Gastroesophageal sphincter (tissue), 4 donors: ENCODE measurements at regions not wholly inside any gene's neighbourhood (a gene's known extent, or its start where the extent isn't known, plus 50 kb on each side); places are given as distances from the start of the nearest gene placed in this dataset.

ENCODE experiments used
- ATAC-seq: fragments of 150-250 bp; one replicate; pipeline ENCODE4 v1.9.1; 2016; ENCODE audit warnings: mild to moderate bottlenecking, moderate library complexity
- H3K27ac ChIP-seq, 4 donors: fragments of 200-600 bp; sonication (generic) in 3 of 4; 1 replicate in 3 of 4; 2 replicates in 1 of 4; pipeline ENCODE4 v1.5.1; 2016 to 2019
- H3K27me3 ChIP-seq: fragments of 200-600 bp; sonication (generic); one replicate; pipeline ENCODE4 v1.5.1; 2019
- H3K36me3 ChIP-seq, 2 donors: fragments of 200-600 bp; sonication (generic); one replicate each; pipeline ENCODE4 v1.5.1; 2019; ENCODE audit warnings: control low read depth in 1 of 2
- H3K4me1 ChIP-seq, 3 donors: fragments of 200-600 bp; sonication (generic); 1 replicate in 2 of 3; 2 replicates in 1 of 3; pipeline ENCODE4 v1.5.1; 2016 to 2019; ENCODE audit warnings: control low read depth in 2 of 3
- H3K4me3 ChIP-seq, 2 donors: fragments of 200-600 bp; sonication (generic); one replicate each; pipeline ENCODE4 v1.5.1; 2019; ENCODE audit warnings: mild to moderate bottlenecking in 1 of 2, moderate library complexity in 1 of 2
- H3K9me3 ChIP-seq, 3 donors: fragments of 200-600 bp; sonication (generic); one replicate each; pipeline ENCODE4 v1.5.1; 2017 to 2019; ENCODE audit warnings: control low read depth in 2 of 3
- EP300 ChIP-seq: sonication (generic); formaldehyde crosslinking; IDR thresholded peaks from one replicate; pipeline ENCODE4 v1.6.1; 2017; ENCODE audit warnings: antibody characterized with exemption, mild to moderate bottlenecking
- POLR2A ChIP-seq, 2 donors: fragments of 450-650 bp; IDR thresholded peaks; one replicate each; pipeline ENCODE4 v1.6.1; 2017; ENCODE audit warnings: antibody characterized with exemption in 2 of 2, mild to moderate bottlenecking in 2 of 2, moderate library complexity in 1 of 2
- POLR2AphosphoS5 ChIP-seq: sonication (generic); formaldehyde crosslinking; IDR thresholded peaks from one replicate; pipeline ENCODE4 v1.6.1; 2017; ENCODE audit warnings: antibody characterized with exemption
- WGBS, 2 donors: methylation state at CpG; one replicate each; pipeline ENCODE4 v1.1.5; 2018; ENCODE audit warnings: low coverage in 1 of 2; 5-methylcytosine and 5-hydroxymethylcytosine counted together
- TF ChIP-seq, protein P1 (sequence below), 4 experiments: fragments of 200-600 bp in 2 of 4; fragments of 450-650 bp in 2 of 4; sonication (generic) in 1 of 4; IDR thresholded peaks; one replicate each; pipeline ENCODE4 v1.5.1; 2017 to 2019; ENCODE audit warnings: antibody characterized with exemption in 4 of 4, mild to moderate bottlenecking in 2 of 4, moderate library complexity in 2 of 4

DNA sequence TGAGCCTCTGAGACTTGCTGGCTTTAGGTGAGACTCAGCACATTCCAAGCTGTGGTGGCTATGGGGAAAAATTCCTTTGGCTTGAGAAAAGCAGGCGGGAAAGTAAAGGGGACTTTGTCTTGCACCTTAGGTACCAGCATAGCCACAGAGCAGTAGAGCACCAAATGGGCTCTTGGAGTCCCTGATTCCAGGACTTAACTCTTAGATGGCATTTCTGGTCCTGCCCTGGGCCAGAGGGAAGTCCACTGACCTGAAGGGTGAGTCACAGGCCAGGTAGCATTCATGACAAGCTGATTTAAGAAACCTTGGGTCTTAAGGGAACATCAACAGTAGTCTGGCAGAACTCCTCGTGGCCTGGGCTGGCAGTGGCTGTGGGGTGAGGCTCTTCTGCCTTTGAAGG lies 344.7 kb downstream of the DUSP10 start:
- TF ChIP-seq EP300: no peak
- TF ChIP-seq, protein P1, sequence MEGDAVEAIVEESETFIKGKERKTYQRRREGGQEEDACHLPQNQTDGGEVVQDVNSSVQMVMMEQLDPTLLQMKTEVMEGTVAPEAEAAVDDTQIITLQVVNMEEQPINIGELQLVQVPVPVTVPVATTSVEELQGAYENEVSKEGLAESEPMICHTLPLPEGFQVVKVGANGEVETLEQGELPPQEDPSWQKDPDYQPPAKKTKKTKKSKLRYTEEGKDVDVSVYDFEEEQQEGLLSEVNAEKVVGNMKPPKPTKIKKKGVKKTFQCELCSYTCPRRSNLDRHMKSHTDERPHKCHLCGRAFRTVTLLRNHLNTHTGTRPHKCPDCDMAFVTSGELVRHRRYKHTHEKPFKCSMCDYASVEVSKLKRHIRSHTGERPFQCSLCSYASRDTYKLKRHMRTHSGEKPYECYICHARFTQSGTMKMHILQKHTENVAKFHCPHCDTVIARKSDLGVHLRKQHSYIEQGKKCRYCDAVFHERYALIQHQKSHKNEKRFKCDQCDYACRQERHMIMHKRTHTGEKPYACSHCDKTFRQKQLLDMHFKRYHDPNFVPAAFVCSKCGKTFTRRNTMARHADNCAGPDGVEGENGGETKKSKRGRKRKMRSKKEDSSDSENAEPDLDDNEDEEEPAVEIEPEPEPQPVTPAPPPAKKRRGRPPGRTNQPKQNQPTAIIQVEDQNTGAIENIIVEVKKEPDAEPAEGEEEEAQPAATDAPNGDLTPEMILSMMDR (IDR thresholded peaks at IDR 0.05): no peak
- TF ChIP-seq POLR2A (IDR thresholded peaks at IDR 0.05): no peak
- TF ChIP-seq POLR2AphosphoS5: no peak
- Histone ChIP-seq H3K4me1 (peaks cover 0 to 20% (median 0%) of the 10 kb centered on the region in 3 donors), H3K36me3 (no peaks in the 10 kb centered on the region), H3K4me3 (no peak overlapping the region), H3K9me3 (no peaks in the 10 kb centered on the region), H3K27ac (no peak overlapping the region), H3K27me3 (no peaks in the 10 kb centered on the region)
- 80 to 93% methylated on average over 1 to 2 of the region's 2 CpGs for WGBS, 2 donors
- ATAC-seq: no peak

DNA sequence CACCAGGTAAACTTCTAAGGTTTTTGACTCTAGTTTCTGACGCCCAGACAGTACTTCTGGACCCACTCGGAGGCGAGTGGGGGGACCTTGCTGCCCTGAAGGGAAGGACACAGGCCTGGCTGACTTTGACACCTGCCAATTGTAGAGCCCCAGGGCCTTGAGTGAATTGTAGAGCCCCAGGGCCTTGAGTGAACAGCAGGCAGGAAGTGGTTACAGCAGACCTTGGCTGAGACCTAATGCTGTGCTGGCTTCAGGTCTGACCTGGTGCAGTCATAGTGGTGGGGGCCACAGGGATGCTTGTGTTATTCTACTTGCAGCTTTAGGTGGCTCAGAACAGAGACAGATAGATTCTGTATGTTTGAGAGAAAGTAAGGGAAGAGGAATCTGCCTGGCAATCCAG lies 344.3 kb downstream of the DUSP10 start:
- H3K4me1 ChIP-seq: peaks cover 0 to 15% (median 0%) of the 10 kb centered on the region in 3 donors
- no peak for ATAC-seq
- no peak overlapping the region for H3K4me3 ChIP-seq
- H3K36me3 ChIP-seq: no peaks in the 10 kb centered on the region
- TF ChIP-seq, protein P1 (IDR thresholded peaks at IDR 0.05): no peak
- TF ChIP-seq POLR2A (IDR thresholded peaks at IDR 0.05) (no peak), EP300 (no peak), POLR2AphosphoS5 (no peak)
- H3K27ac ChIP-seq: no peak overlapping the region
- WGBS, 2 donors: no CpG with 5 or more reads among the region's 3 CpGs
- no peaks in the 10 kb centered on the region for H3K27me3 ChIP-seq
- H3K9me3 ChIP-seq: no peaks in the 10 kb centered on the region

DNA sequence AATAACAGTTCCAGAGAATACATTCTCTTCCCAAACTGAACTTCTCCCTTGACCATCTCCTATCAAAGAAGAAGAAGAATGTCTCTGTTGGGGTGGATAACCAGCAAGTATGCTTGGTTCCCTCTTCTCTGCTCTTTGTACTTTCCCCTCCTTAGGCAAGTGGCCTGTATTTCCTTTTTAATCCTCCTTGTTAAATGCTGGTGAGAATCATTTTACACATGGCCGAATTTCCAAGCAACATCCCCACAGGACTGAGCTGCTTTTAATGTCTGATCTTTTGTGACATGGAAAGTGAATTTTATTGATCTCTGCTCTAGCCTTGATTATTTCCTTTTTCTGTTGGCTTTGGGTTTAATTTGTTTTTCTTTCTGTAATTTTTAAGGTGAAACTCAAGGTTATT lies 336.7 kb downstream of the DUSP10 start:
- 80 to 88% methylated on average over 1 of the region's 1 CpG for WGBS, 2 donors
- Histone ChIP-seq H3K4me1 (no peaks in the 10 kb centered on the region), H3K36me3 (no peaks in the 10 kb centered on the region), H3K27me3 (no peaks in the 10 kb centered on the region), H3K4me3 (no peak overlapping the region), H3K9me3 (no peaks in the 10 kb centered on the region), H3K27ac (no peak overlapping the region)
- ATAC-seq: no peak
- no peak for TF ChIP-seq POLR2A (IDR thresholded peaks at IDR 0.05)
- TF ChIP-seq, protein P1 (IDR thresholded peaks at IDR 0.05): no peak
- TF ChIP-seq POLR2AphosphoS5: no peak
- TF ChIP-seq EP300: no peak

DNA sequence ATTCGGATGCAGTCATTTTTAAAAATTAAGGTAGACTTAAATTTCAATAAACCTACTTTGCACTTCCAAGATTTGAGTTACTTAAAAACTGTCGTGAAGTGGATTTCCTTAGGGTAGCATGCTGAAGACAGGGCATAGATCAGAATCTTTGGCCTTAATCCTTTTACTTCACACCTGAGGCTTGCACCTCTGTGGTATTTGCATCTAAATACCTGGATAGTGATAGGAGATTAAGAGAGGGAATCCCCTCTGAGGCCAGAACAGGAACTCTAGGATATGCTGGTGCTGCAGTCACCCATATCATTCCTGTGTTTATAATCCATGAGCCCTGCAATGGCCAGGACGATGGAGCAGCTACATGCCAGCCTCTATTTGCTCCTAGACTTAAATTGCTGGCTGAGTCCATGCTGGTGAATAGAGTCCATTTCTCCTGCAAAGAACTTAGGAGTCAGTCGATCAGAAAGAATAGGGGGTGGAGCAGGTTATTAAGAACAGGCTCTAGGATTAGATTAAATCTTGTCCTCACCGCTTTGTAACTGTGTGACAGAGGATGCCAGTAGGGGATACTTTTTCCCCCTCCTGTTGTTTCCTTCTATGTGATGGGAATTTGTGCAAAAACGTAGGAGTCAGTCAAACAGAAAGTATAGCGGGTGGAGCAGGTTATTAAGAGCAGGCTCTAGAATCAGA lies 333.6 kb downstream of the DUSP10 start:
- TF ChIP-seq, protein P1 (IDR thresholded peaks at IDR 0.05): no peak
- Histone ChIP-seq H3K36me3 (no peaks in the 10 kb centered on the region), H3K27ac (no peak overlapping the region), H3K9me3 (no peaks in the 10 kb centered on the region), H3K4me3 (no peak overlapping the region), H3K27me3 (no peaks in the 10 kb centered on the region), H3K4me1 (no peaks in the 10 kb centered on the region)
- ATAC-seq: no peak
- 58 to 64% methylated on average over 7 of the region's 7 CpGs for WGBS, 2 donors

DNA sequence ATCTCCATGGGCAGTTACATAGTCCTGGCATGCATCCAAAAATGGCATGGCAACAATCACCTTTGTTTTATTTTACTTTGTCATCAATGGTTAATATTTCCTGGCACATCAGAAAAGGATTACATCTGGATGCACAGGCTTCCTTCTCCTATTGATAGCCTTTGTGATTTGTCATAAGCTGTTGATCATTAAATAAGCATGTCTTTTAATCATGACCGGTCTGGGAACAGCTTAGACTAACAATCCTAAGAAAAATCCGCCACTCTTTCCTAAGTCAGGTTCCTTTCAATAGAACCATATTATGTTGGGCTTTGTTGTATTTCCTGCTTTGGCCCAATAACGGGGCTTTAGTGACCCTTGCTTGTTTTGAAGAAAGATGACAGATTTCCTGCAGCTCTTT lies 330.6 kb downstream of the DUSP10 start:
- WGBS, 2 donors: 59 to 70% methylated on average over 3 of the region's 3 CpGs
- TF ChIP-seq POLR2AphosphoS5: no peak
- TF ChIP-seq, protein P1 (IDR thresholded peaks at IDR 0.05): no peak
- TF ChIP-seq EP300: no peak
- TF ChIP-seq POLR2A (IDR thresholded peaks at IDR 0.05): no peak
- H3K9me3 ChIP-seq: no peaks in the 10 kb centered on the region
- no peaks in the 10 kb centered on the region for H3K36me3 ChIP-seq
- H3K27me3 ChIP-seq: no peaks in the 10 kb centered on the region
- no peak overlapping the region for H3K4me3 ChIP-seq
- no peaks in the 10 kb centered on the region for H3K4me1 ChIP-seq
- no peak for ATAC-seq
- H3K27ac ChIP-seq: no peak overlapping the region
